NCI-H345 treated with DMSO at 0.1 percent for 48 hours (cell line): ENCODE measurements at regions not wholly inside any gene's neighbourhood (a gene's known extent, or its start where the extent isn't known, plus 50 kb on each side); places are given as distances from the start of the nearest gene placed in this dataset.

Source experiments
- DNase-seq: peaks from one replicate; lab custom pipeline; 2025; ENCODE audit not compliant: unreplicated experiment; lab: John Stamatoyannopoulos, UW

- no peak for DNase-seq
Observed at GRCh38 chr2:35365859-35366258, 989.7 kb upstream of the CRIM1 start.

- DNase-seq: no peak
Observed at GRCh38 chr2:35356332-35356731, 999.2 kb upstream of the CRIM1 start.

- DNase-seq: no peak
Observed at GRCh38 chr2:35355056-35355455, 1000.5 kb upstream of the CRIM1 start.

GRCh38 chr2:35347561-35347960 is 1008.0 kb upstream of the CRIM1 start:
- DNase-seq: no peak

- no peak for DNase-seq
Observed at GRCh38 chr2:35343135-35343534, 1012.4 kb upstream of the CRIM1 start.

GRCh38 chr2:35339211-35339610 is 1016.4 kb upstream of the CRIM1 start:
- no peak for DNase-seq

GRCh38 chr2:35337922-35338321 is 1017.7 kb upstream of the CRIM1 start:
- no peak for DNase-seq

- DNase-seq: no peak
Observed at GRCh38 chr2:35314049-35314448, 1041.5 kb upstream of the CRIM1 start.

- no peak for DNase-seq
Observed at GRCh38 chr2:35301369-35301768, 1054.2 kb upstream of the CRIM1 start.

GRCh38 chr2:35298493-35298892 is 1057.1 kb upstream of the CRIM1 start:
- no peak for DNase-seq

- DNase-seq: no peak
Observed at GRCh38 chr2:35297403-35297802, 1058.2 kb upstream of the CRIM1 start.

- no peak for DNase-seq
Observed at GRCh38 chr2:35294636-35295263, 1060.8 kb upstream of the CRIM1 start.

GRCh38 chr2:35293261-35293660 is 1062.3 kb upstream of the CRIM1 start:
- DNase-seq: no peak

- no peak for DNase-seq
Observed at GRCh38 chr2:35292199-35292598, 1063.4 kb upstream of the CRIM1 start.

GRCh38 chr2:35281702-35282101 is 1073.9 kb upstream of the CRIM1 start:
- DNase-seq: no peak

GRCh38 chr2:35255826-35256225 is 1099.8 kb upstream of the CRIM1 start:
- DNase-seq: no peak

- DNase-seq: no peak
Observed at GRCh38 chr2:35251156-35251555, 1104.4 kb upstream of the CRIM1 start.

- no peak for DNase-seq
Observed at GRCh38 chr2:35246702-35247101, 1108.9 kb upstream of the CRIM1 start.

GRCh38 chr2:35228584-35228983 is 1127.0 kb upstream of the CRIM1 start:
- DNase-seq: no peak

GRCh38 chr2:35220461-35220860 is 1135.1 kb upstream of the CRIM1 start:
- no peak for DNase-seq

- no peak for DNase-seq
Observed at GRCh38 chr2:35204881-35205280, 1150.7 kb upstream of the CRIM1 start.

GRCh38 chr2:35204323-35204722 is 1151.3 kb upstream of the CRIM1 start:
- DNase-seq: no peak

GRCh38 chr2:35199298-35199697 is 1156.3 kb upstream of the CRIM1 start:
- DNase-seq: no peak
